Loucy (cell line): ENCODE measurements at regions not wholly inside any gene's neighbourhood (a gene's known extent, or its start where the extent isn't known, plus 50 kb on each side); places are given as distances from the start of the nearest gene placed in this dataset.

ENCODE experiments used
- H2AFZ ChIP-seq: fragments of 200-600 bp; sonication (generic); 2 replicates; pipeline ENCODE4 v1.6.0; 2016; ENCODE audit warnings: antibody characterized with exemption, mild to moderate bottlenecking, low read length, moderate library complexity
- H3F3A ChIP-seq: fragments of 200-600 bp; 2 replicates; pipeline ENCODE4 v1.6.0; 2016; ENCODE audit warnings: antibody characterized with exemption, low read depth, mild to moderate bottlenecking
- H3K27me3 ChIP-seq: fragments of 200-600 bp; sonication (generic); 2 replicates; pipeline ENCODE4 v1.6.1; 2014; ENCODE audit warnings: low read length, mild to moderate bottlenecking; ENCODE audit not compliant: insufficient read depth, poor library complexity, severe bottlenecking
- H3K36me3 ChIP-seq: fragments of 200-600 bp; sonication (generic); 2 replicates; pipeline ENCODE4 v1.6.1; 2016; ENCODE audit warnings: low read length; ENCODE audit not compliant: insufficient read depth
- H3K4me1 ChIP-seq: fragments of 200-600 bp; sonication (generic); 2 replicates; pipeline ENCODE4 v1.5.1; 2014; ENCODE audit warnings: low read length, mild to moderate bottlenecking; ENCODE audit not compliant: insufficient read depth, poor library complexity, severe bottlenecking
- H3K4me2 ChIP-seq: fragments of 200-600 bp; sonication (generic); 2 replicates; pipeline ENCODE4 v1.6.0; 2014; ENCODE audit warnings: antibody characterized with exemption, low read length, low read depth, mild to moderate bottlenecking; ENCODE audit not compliant: poor library complexity, severe bottlenecking
- H3K4me3 ChIP-seq: fragments of 200-600 bp; sonication (generic); 2 replicates; pipeline ENCODE4 v1.5.1; 2014; ENCODE audit warnings: low read length, mild to moderate bottlenecking, mixed read lengths; ENCODE audit not compliant: poor library complexity, severe bottlenecking
- H3K79me2 ChIP-seq: fragments of 200-600 bp; sonication (generic); 2 replicates; pipeline ENCODE4 v1.6.1; 2014; ENCODE audit warnings: low read length; ENCODE audit not compliant: insufficient read depth
- H3K9ac ChIP-seq: fragments of 200-600 bp; sonication (generic); 2 replicates; pipeline ENCODE4 v1.6.0; 2014; ENCODE audit warnings: mild to moderate bottlenecking, low read depth, low read length, moderate library complexity; ENCODE audit not compliant: poor library complexity, severe bottlenecking
- H3K9me2 ChIP-seq: fragments of 200-600 bp; sonication (generic); replicated peaks from 2 replicates; pipeline ENCODE4 v1.6.1; 2016; ENCODE audit warnings: low read depth, low read length, mixed read lengths
- H3K9me3 ChIP-seq: fragments of 200-600 bp; sonication (generic); 2 replicates; pipeline ENCODE4 v1.6.1; 2014; ENCODE audit warnings: mild to moderate bottlenecking, antibody characterized with exemption, low read length, low read depth; ENCODE audit not compliant: insufficient read depth
- H4K20me1 ChIP-seq: fragments of 200-600 bp; sonication (generic); 2 replicates; pipeline ENCODE4 v1.6.0; 2014; ENCODE audit warnings: antibody characterized with exemption, low read length, mild to moderate bottlenecking; ENCODE audit not compliant: insufficient read depth, poor library complexity, severe bottlenecking
- CTCF ChIP-seq: fragments of 200-600 bp; sonication (generic); conservative IDR thresholded peaks from 2 replicates; pipeline ENCODE4 v1.5.1; 2014; ENCODE audit warnings: mild to moderate bottlenecking, antibody characterized with exemption, low read length
- EZH2phosphoT487 ChIP-seq: fragments of 200-600 bp; IDR thresholded peaks from 2 replicates; pipeline ENCODE4 v1.6.1; 2018; ENCODE audit warnings: antibody characterized with exemption, mild to moderate bottlenecking, moderate library complexity, borderline replicate concordance

DNA sequence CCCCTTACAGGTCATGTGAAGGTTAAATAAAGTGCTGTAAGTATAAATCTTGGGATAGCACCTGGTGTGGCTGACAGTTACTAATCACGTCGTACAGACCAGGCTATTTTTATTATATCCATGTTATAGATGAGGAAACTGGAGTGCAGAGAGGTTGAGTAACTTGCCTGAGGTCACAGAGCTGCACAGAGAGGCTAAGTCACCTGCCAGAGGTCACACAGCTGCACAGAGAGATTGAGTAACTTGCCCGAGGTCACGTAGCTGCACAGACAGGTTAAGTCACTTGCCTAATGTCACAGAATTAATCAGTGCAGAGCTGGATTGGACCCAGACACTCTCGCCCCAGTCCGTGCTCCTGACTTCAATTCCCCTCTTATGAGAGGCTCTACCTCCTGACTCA, 171.5 kb downstream of the NUP210 start:
- H3F3A ChIP-seq, result no peaks in the 10 kb centered on the region
- no peak overlapping the region for H3K9ac ChIP-seq
- H4K20me1 ChIP-seq, result no peaks in the 10 kb centered on the region
- H3K9me2 ChIP-seq, result no peaks in the 10 kb centered on the region
- TF ChIP-seq EZH2phosphoT487, result no peak
- no peak for TF ChIP-seq CTCF
- H3K4me2 ChIP-seq, result no peak overlapping the region
- no peak overlapping the region for H3K4me3 ChIP-seq
- H2AFZ ChIP-seq, result no peak overlapping the region
- H3K4me1 ChIP-seq, result peaks cover 16% of the 10 kb centered on the region
- no peaks in the 10 kb centered on the region for H3K79me2 ChIP-seq
- no peaks in the 10 kb centered on the region for H3K36me3 ChIP-seq
- no peaks in the 10 kb centered on the region for H3K9me3 ChIP-seq
- H3K27me3 ChIP-seq, result no peaks in the 10 kb centered on the region

GRCh38 chr3:13245615-13245978, 172.4 kb upstream of the IQSEC1 start:
- Histone ChIP-seq H3K9me3 (no peaks in the 10 kb centered on the region), H3K27me3 (no peaks in the 10 kb centered on the region), H4K20me1 (no peaks in the 10 kb centered on the region), H3K9ac (no peak overlapping the region), H3K36me3 (no peaks in the 10 kb centered on the region), H3K4me2 (no peak overlapping the region), H3K4me3 (no peak overlapping the region), H3F3A (no peaks in the 10 kb centered on the region), H3K9me2 (no peaks in the 10 kb centered on the region), H3K79me2 (no peaks in the 10 kb centered on the region), H2AFZ (no peak overlapping the region), H3K4me1 (peaks cover 36% of the 10 kb centered on the region)
- TF ChIP-seq CTCF, result no peak

- Histone ChIP-seq H4K20me1 (no peaks in the 10 kb centered on the region), H3K9me3 (no peaks in the 10 kb centered on the region), H3F3A (no peaks in the 10 kb centered on the region), H3K36me3 (no peaks in the 10 kb centered on the region), H3K9me2 (no peaks in the 10 kb centered on the region), H2AFZ (peak overlapping the region; percentile 55), H3K4me3 (no peak overlapping the region), H3K79me2 (no peaks in the 10 kb centered on the region), H3K4me1 (peaks cover 36% of the 10 kb centered on the region), H3K27me3 (no peaks in the 10 kb centered on the region), H3K9ac (peak overlapping the region; percentile 7), H3K4me2 (no peak overlapping the region)
- TF ChIP-seq EZH2phosphoT487 (no peak), CTCF (no peak)
Observed at GRCh38 chr3:13243586-13243985, 170.4 kb upstream of the IQSEC1 start.
